ENCODE measurements at regions not wholly inside any gene's neighbourhood (a gene's known extent, or its start where the extent isn't known, plus 50 kb on each side); places are given as distances from the start of the nearest gene placed in this dataset.

- intact Hi-C loops (cut with micrococcal nuclease; ENCODE audit: unreplicated experiment): no loop called here
- Mint-ChIP-seq H3K4me1 (ENCODE audit: low read depth, unreplicated experiment) (no peaks in the 10 kb centered on the region), H3K9me3 (ENCODE audit: low read depth, unreplicated experiment) (peaks cover 3% of the 10 kb centered on the region), H3K36me3 (ENCODE audit: insufficient read depth, unreplicated experiment) (no peaks in the 10 kb centered on the region), H3K27ac (ENCODE audit: unreplicated experiment) (no peak overlapping the region), H3K27me3 (ENCODE audit: unreplicated experiment) (no peaks in the 10 kb centered on the region), H3K4me3 (ENCODE audit: low read depth, unreplicated experiment) (no peak overlapping the region)
- no peak for DNase-seq
- no TSS peak for BruUV-seq (replicated peaks)
- TF ChIP-seq, protein P1, sequence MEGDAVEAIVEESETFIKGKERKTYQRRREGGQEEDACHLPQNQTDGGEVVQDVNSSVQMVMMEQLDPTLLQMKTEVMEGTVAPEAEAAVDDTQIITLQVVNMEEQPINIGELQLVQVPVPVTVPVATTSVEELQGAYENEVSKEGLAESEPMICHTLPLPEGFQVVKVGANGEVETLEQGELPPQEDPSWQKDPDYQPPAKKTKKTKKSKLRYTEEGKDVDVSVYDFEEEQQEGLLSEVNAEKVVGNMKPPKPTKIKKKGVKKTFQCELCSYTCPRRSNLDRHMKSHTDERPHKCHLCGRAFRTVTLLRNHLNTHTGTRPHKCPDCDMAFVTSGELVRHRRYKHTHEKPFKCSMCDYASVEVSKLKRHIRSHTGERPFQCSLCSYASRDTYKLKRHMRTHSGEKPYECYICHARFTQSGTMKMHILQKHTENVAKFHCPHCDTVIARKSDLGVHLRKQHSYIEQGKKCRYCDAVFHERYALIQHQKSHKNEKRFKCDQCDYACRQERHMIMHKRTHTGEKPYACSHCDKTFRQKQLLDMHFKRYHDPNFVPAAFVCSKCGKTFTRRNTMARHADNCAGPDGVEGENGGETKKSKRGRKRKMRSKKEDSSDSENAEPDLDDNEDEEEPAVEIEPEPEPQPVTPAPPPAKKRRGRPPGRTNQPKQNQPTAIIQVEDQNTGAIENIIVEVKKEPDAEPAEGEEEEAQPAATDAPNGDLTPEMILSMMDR (IDR thresholded peaks at IDR 0.05; ENCODE audit: unreplicated experiment): no peak
- CTCF ChIA-PET: no interaction called here
These were observed 783.1 kb downstream of the MRPL39 start for GRCh38 chr21:24824209-24824608.

- Mint-ChIP-seq H3K4me3 (ENCODE audit: low read depth, unreplicated experiment) (no peak overlapping the region), H3K4me1 (ENCODE audit: low read depth, unreplicated experiment) (no peaks in the 10 kb centered on the region), H3K27ac (ENCODE audit: unreplicated experiment) (no peak overlapping the region), H3K27me3 (ENCODE audit: unreplicated experiment) (no peaks in the 10 kb centered on the region), H3K9me3 (ENCODE audit: low read depth, unreplicated experiment) (peaks cover 3% of the 10 kb centered on the region), H3K36me3 (ENCODE audit: insufficient read depth, unreplicated experiment) (no peaks in the 10 kb centered on the region)
- no TSS peak for BruUV-seq (replicated peaks)
- TF ChIP-seq, protein P1 (IDR thresholded peaks at IDR 0.05; ENCODE audit: unreplicated experiment): no peak
- CTCF ChIA-PET: no interaction called here
- DNase-seq: no peak
- intact Hi-C loops (cut with micrococcal nuclease; ENCODE audit: unreplicated experiment): no loop called here
These were observed 784.0 kb downstream of the MRPL39 start for GRCh38 chr21:24823247-24823646.

DNA sequence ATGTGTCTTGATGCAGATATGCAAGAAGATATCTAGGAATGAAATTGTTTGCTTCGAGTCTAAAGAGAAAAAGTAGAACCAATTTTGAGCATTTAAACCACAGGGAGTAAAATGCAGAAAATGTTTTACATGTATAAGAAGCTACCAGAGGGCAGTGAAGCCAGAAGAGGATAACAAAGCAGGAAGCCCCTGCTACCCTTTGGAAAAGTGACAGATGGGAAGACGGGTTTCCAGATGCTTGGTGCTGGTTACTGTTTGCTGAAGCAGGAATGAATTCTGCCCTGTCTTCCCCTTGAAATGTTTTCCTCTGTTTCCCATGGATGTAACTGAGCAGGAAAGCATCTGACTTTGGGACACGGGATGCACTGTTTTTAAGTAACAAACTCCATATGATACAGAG lies 822.2 kb downstream of the MRPL39 start:
- CTCF ChIA-PET: no interaction called here
- H3K9me3 Mint-ChIP-seq (ENCODE audit: low read depth, unreplicated experiment): peaks cover 2% of the 10 kb centered on the region
- H3K4me1 Mint-ChIP-seq (ENCODE audit: low read depth, unreplicated experiment): no peaks in the 10 kb centered on the region
- TF ChIP-seq, protein P1 (IDR thresholded peaks at IDR 0.05; ENCODE audit: unreplicated experiment): no peak
- intact Hi-C loops (cut with micrococcal nuclease; ENCODE audit: unreplicated experiment): no loop called here
- no TSS peak for BruUV-seq (replicated peaks)
- no peak for DNase-seq
- H3K27me3 Mint-ChIP-seq (ENCODE audit: unreplicated experiment): no peaks in the 10 kb centered on the region
- no peak overlapping the region for H3K4me3 Mint-ChIP-seq (ENCODE audit: low read depth, unreplicated experiment)
- no peaks in the 10 kb centered on the region for H3K36me3 Mint-ChIP-seq (ENCODE audit: insufficient read depth, unreplicated experiment)
- H3K27ac Mint-ChIP-seq (ENCODE audit: unreplicated experiment): no peak overlapping the region

DNA sequence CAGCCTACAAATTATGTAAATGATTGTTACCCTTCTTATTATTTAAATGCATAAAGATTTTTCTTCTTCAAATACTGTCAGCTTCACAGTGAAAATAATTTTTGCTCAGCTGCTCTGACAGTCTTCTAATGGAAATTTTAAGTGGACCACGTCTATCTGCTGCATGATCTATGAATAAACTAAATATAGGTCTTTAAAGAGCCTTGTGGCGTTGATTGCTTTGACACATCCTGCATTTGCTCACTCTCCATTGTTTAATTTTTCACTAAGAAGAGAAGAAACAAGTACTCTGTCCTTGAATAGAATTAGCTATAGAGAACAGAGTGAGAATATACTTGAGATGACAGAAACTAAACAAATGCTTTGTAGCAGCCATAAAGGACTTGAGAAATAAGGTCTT lies 826.1 kb downstream of the MRPL39 start:
- DNase-seq: no peak
- H3K27me3 Mint-ChIP-seq (ENCODE audit: unreplicated experiment): no peaks in the 10 kb centered on the region
- H3K4me3 Mint-ChIP-seq (ENCODE audit: low read depth, unreplicated experiment): no peak overlapping the region
- no TSS peak for BruUV-seq (replicated peaks)
- no peaks in the 10 kb centered on the region for H3K4me1 Mint-ChIP-seq (ENCODE audit: low read depth, unreplicated experiment)
- no peak overlapping the region for H3K27ac Mint-ChIP-seq (ENCODE audit: unreplicated experiment)
- no peaks in the 10 kb centered on the region for H3K9me3 Mint-ChIP-seq (ENCODE audit: low read depth, unreplicated experiment)
- intact Hi-C loops (cut with micrococcal nuclease; ENCODE audit: unreplicated experiment): no loop called here
- H3K36me3 Mint-ChIP-seq (ENCODE audit: insufficient read depth, unreplicated experiment): no peaks in the 10 kb centered on the region
- CTCF ChIA-PET: no interaction called here
- TF ChIP-seq, protein P1 (IDR thresholded peaks at IDR 0.05; ENCODE audit: unreplicated experiment): no peak

Measured in Calu3 (cell line).